Right lobe of liver (tissue), 4 donors: ENCODE measurements at regions not wholly inside any gene's neighbourhood (a gene's known extent, or its start where the extent isn't known, plus 50 kb on each side); places are given as distances from the start of the nearest gene placed in this dataset.

Experiments
- POLR2A ChIP-seq: fragments of 450-650 bp; IDR thresholded peaks from one replicate; pipeline ENCODE4 v1.6.1; 2017; ENCODE audit warnings: antibody characterized with exemption, mild to moderate bottlenecking
- TF ChIP-seq, protein P1 (sequence below), 4 donors: fragments of 200-600 bp in 3 of 4; fragments of 450-650 bp in 1 of 4; IDR thresholded peaks; one replicate each; pipeline versions ENCODE4 v1.5.1 to v1.8.0; 2016 to 2022; ENCODE audit warnings: antibody characterized with exemption in 4 of 4, mild to moderate bottlenecking in 2 of 4
- donor health status: DM: no; HTN: no; CAD: no.
- donor health status: DM: no; HTN: no; CAD: no.
- donor health status: DM: no; HTN: yes; CAD: no.

DNA sequence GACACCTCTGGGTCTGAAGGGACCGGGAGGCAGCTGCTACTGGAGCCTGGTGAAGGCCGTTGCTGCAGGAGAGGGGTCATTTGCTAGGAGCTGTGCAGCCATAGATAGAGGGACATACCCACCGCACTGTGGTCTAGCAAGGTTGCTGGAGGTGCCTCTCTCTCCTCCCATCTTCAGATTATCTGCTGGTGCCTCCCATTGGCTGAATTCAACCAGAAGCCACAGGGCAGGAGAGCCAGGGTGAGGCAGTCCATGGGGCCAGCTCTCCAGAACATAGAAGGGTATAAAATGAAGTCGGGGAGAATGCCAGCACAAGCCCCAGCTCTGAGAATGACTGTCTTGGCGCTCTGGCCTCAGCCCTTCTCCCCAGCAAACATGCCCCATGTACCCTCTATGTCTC is 98.0 kb downstream of the VEGFA start:
- TF ChIP-seq, protein P1, sequence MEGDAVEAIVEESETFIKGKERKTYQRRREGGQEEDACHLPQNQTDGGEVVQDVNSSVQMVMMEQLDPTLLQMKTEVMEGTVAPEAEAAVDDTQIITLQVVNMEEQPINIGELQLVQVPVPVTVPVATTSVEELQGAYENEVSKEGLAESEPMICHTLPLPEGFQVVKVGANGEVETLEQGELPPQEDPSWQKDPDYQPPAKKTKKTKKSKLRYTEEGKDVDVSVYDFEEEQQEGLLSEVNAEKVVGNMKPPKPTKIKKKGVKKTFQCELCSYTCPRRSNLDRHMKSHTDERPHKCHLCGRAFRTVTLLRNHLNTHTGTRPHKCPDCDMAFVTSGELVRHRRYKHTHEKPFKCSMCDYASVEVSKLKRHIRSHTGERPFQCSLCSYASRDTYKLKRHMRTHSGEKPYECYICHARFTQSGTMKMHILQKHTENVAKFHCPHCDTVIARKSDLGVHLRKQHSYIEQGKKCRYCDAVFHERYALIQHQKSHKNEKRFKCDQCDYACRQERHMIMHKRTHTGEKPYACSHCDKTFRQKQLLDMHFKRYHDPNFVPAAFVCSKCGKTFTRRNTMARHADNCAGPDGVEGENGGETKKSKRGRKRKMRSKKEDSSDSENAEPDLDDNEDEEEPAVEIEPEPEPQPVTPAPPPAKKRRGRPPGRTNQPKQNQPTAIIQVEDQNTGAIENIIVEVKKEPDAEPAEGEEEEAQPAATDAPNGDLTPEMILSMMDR (IDR thresholded peaks at IDR 0.05): no peak
- no peak for TF ChIP-seq POLR2A
